ENCODE measurements at regions not wholly inside any gene's neighbourhood (a gene's known extent, or its start where the extent isn't known, plus 50 kb on each side); places are given as distances from the start of the nearest gene placed in this dataset.

DNA sequence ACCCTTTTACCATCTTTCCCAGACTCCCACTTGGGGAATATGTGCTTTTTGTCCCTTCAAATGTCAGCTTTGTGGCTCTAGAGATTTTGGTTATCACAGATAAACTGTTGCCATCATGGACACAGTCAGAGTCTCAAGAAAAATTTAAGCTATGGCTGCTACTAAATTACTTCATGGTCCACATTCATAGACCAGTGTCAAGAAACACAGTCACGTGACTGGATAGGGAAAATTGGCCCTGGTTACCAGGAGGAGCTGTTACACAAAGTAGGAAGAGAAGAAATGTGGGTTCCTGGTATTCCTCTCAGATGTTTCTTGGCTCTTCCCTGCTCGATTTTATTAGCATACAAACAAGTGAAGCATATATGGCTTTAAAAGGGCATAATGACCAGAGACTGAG lies 348.9 kb downstream of the NDFIP2 start:
- TF ChIP-seq, protein P1, sequence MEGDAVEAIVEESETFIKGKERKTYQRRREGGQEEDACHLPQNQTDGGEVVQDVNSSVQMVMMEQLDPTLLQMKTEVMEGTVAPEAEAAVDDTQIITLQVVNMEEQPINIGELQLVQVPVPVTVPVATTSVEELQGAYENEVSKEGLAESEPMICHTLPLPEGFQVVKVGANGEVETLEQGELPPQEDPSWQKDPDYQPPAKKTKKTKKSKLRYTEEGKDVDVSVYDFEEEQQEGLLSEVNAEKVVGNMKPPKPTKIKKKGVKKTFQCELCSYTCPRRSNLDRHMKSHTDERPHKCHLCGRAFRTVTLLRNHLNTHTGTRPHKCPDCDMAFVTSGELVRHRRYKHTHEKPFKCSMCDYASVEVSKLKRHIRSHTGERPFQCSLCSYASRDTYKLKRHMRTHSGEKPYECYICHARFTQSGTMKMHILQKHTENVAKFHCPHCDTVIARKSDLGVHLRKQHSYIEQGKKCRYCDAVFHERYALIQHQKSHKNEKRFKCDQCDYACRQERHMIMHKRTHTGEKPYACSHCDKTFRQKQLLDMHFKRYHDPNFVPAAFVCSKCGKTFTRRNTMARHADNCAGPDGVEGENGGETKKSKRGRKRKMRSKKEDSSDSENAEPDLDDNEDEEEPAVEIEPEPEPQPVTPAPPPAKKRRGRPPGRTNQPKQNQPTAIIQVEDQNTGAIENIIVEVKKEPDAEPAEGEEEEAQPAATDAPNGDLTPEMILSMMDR (IDR thresholded peaks at IDR 0.05): no peak
- TF ChIP-seq POLR2A (IDR thresholded peaks at IDR 0.05): no peak

All from ovary (tissue), 3 donors.